Aorta (tissue), 5 donors: ENCODE measurements at regions not wholly inside any gene's neighbourhood (a gene's known extent, or its start where the extent isn't known, plus 50 kb on each side); places are given as distances from the start of the nearest gene placed in this dataset.
"Not testable (repeated sequence)": the region's sequence is repeated elsewhere in the genome, so short reads cannot be mapped to it uniquely, and the experiment has no call there.

Experiments used
- ATAC-seq: fragments of 200-7000 bp; cut with Tn5 transposase; one replicate; pipeline ENCODE4 v1.9.1; 2022; ENCODE audit warnings: moderate library complexity; ENCODE audit not compliant: low FRiP score
- DNase-seq, 2 donors: peaks; one replicate each; pipeline ENCODE4 v3.0.0-alpha.2; 2020
- H3K27ac ChIP-seq, 2 donors: one replicate each; pipeline ENCODE4 v1.5.1; 2013; ENCODE audit warnings: low read length in 2 of 2, mild to moderate bottlenecking in 2 of 2, moderate library complexity in 2 of 2, control low read depth in 1 of 2, inconsistent platforms in 1 of 2, low read depth in 1 of 2
- H3K27me3 ChIP-seq, 2 donors: one replicate each; pipeline ENCODE4 v1.6.1; 2013; ENCODE audit warnings: control low read depth in 1 of 2, low read length in 1 of 2, mild to moderate bottlenecking in 1 of 2, moderate library complexity in 1 of 2; ENCODE audit not compliant: insufficient read depth in 2 of 2, control insufficient read depth in 1 of 2
- H3K36me3 ChIP-seq, 2 donors: one replicate each; pipeline ENCODE4 v1.6.1; 2013; ENCODE audit warnings: control low read depth in 1 of 2, low read length in 1 of 2, mild to moderate bottlenecking in 1 of 2; ENCODE audit not compliant: insufficient read depth in 2 of 2, control insufficient read depth in 1 of 2
- H3K4me1 ChIP-seq, 2 donors: one replicate each; pipeline ENCODE4 v1.6.1; 2013; ENCODE audit warnings: low read length in 2 of 2, control low read depth in 1 of 2, mild to moderate bottlenecking in 1 of 2, moderate library complexity in 1 of 2; ENCODE audit not compliant: insufficient read depth in 2 of 2, control insufficient read depth in 1 of 2
- H3K4me3 ChIP-seq, 2 donors: one replicate each; pipeline ENCODE4 v1.5.1; 2013; ENCODE audit warnings: low read length in 2 of 2, control low read depth in 1 of 2, mild to moderate bottlenecking in 1 of 2
- H3K9me3 ChIP-seq: one replicate; pipeline ENCODE4 v1.6.1; 2013; ENCODE audit warnings: mild to moderate bottlenecking, low read length; ENCODE audit not compliant: control insufficient read depth
- WGBS, 2 donors: extraction: QIAGEN DNeasy Blood & Tissue Kit; methylation state at CpG; one replicate each; pipeline ENCODE4 v1.1.7; 2013; 5-methylcytosine and 5-hydroxymethylcytosine counted together
- intact Hi-C, 2 donors: fragments of 100-400 bp; cut with DNase I; formaldehyde crosslinking; loops; one replicate each; pipeline versions ENCODE4 v1.14.2 to v1.15.0; 2022
- donor health status: healthy with polysubstance abuse.
- donor health status: Bipolar disorder and iron deficiency.
- donor health status: DM: no; HTN: no; CAD: no.
- donor health status: DM: no; HTN: no; CAD: no.
- donor health status: DM: yes; HTN: yes; CAD: no.

GRCh38 chr2:66164470-66164869 lies 270.5 kb upstream of the MEIS1 start:
- Histone ChIP-seq H3K27ac (no peak overlapping the region), H3K27me3 (no peaks in the 10 kb centered on the region), H3K9me3 (no peaks in the 10 kb centered on the region), H3K4me3 (no peak overlapping the region), H3K36me3 (no peaks in the 10 kb centered on the region), H3K4me1 (no peaks in the 10 kb centered on the region)
- intact Hi-C loops: no loop called here
- 86 to 87% methylated on average over 4 of the region's 4 CpGs for WGBS, 2 donors
- DNase-seq (no peak), ATAC-seq (no peak)

- no peaks in the 10 kb centered on the region for H3K27me3 ChIP-seq
- ATAC-seq: no peak
- no peak for DNase-seq
- no peaks in the 10 kb centered on the region for H3K36me3 ChIP-seq
- intact Hi-C loops: no loop called here
- H3K4me3 ChIP-seq: no peak overlapping the region
- 35 to 38% methylated on average over 1 of the region's 1 CpG for WGBS, 2 donors
- no peak overlapping the region for H3K27ac ChIP-seq
- H3K9me3 ChIP-seq: peaks cover 2% of the 10 kb centered on the region
- H3K4me1 ChIP-seq: no peaks in the 10 kb centered on the region
These were observed 278.8 kb upstream of the MEIS1 start for GRCh38 chr2:66156171-66156570.

- H3K27me3 ChIP-seq: no peaks in the 10 kb centered on the region
- intact Hi-C loops: no loop called here
- DNase-seq: no peak
- H3K4me3 ChIP-seq: no peak overlapping the region
- peaks cover 2% of the 10 kb centered on the region for H3K9me3 ChIP-seq
- no peak overlapping the region for H3K27ac ChIP-seq
- no peak for ATAC-seq
- H3K4me1 ChIP-seq: no peaks in the 10 kb centered on the region
- 61 to 83% methylated on average over 1 of the region's 1 CpG for WGBS, 2 donors
- no peaks in the 10 kb centered on the region for H3K36me3 ChIP-seq
These were observed 281.0 kb upstream of the MEIS1 start for GRCh38 chr2:66153941-66154340.

GRCh38 chr2:66145490-66145889 lies 289.4 kb upstream of the MEIS1 start:
- intact Hi-C loops: no loop called here
- Histone ChIP-seq H3K27me3 (no peaks in the 10 kb centered on the region), H3K9me3 (no peaks in the 10 kb centered on the region), H3K36me3 (no peaks in the 10 kb centered on the region), H3K27ac (no peak overlapping the region), H3K4me3 (no peak overlapping the region), H3K4me1 (no peaks in the 10 kb centered on the region)
- ATAC-seq (no peak), DNase-seq (no peak)
- WGBS, 2 donors: 63 to 66% methylated on average over 2 of the region's 2 CpGs

- 88 to 90% methylated on average over 7 of the region's 7 CpGs for WGBS, 2 donors
- H3K36me3 ChIP-seq, H3K27me3 ChIP-seq, intact Hi-C loops, H3K4me3 ChIP-seq, H3K9me3 ChIP-seq, H3K27ac ChIP-seq, ATAC-seq, H3K4me1 ChIP-seq, DNase-seq: not testable (repeated sequence)
These were observed 290.6 kb upstream of the MEIS1 start for GRCh38 chr2:66144324-66144723.

GRCh38 chr2:66137606-66138130 lies 297.3 kb upstream of the MEIS1 start:
- Histone ChIP-seq H3K9me3 (peaks cover 1% of the 10 kb centered on the region), H3K27me3 (no peaks in the 10 kb centered on the region), H3K4me3 (no peak overlapping the region), H3K36me3 (no peaks in the 10 kb centered on the region), H3K4me1 (no peaks in the 10 kb centered on the region), H3K27ac (no peak overlapping the region)
- WGBS, 2 donors: 16 to 24% methylated on average over 5 of the region's 5 CpGs
- no peak for ATAC-seq
- DNase-seq: no peak
- intact Hi-C loops: no loop called here

- 47 to 51% methylated on average over 4 of the region's 4 CpGs for WGBS, 2 donors
- intact Hi-C loops: no loop called here
- H3K4me1 ChIP-seq: no peaks in the 10 kb centered on the region
- H3K4me3 ChIP-seq: no peak overlapping the region
- ATAC-seq (no peak), DNase-seq (no peak)
- H3K9me3 ChIP-seq: peaks cover 1% of the 10 kb centered on the region
- H3K27me3 ChIP-seq: no peaks in the 10 kb centered on the region
- H3K36me3 ChIP-seq: no peaks in the 10 kb centered on the region
- H3K27ac ChIP-seq: no peak overlapping the region
These were observed 300.7 kb upstream of the MEIS1 start for GRCh38 chr2:66134138-66134701.

- no peak for DNase-seq
- WGBS, 2 donors: 90 to 93% methylated on average over 6 of the region's 6 CpGs
- no peak overlapping the region for H3K27ac ChIP-seq
These were observed 307.3 kb upstream of the MEIS1 start for GRCh38 chr2:66127656-66128055.

DNA sequence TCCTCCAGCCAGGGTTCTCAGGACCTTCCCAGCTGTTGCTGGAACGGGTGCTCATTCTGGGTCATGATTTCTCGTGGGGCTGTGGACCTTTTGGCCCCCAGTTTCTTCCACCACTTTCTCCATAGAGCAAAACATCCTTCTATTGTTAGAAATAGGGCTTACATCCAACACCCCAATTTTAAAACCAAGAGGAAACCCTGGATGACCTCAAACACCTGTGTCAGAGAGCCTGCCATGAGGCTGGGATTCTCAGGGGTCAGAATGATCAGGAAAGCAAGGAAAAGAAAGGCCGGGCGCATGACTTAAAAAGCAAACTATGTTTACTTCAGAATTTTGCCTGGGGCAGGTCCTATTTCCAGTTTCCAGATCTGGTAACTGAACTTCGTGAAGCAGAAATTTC lies 307.9 kb upstream of the MEIS1 start:
- Histone ChIP-seq H3K36me3 (no peaks in the 10 kb centered on the region), H3K27ac (no peak overlapping the region), H3K9me3 (no peaks in the 10 kb centered on the region), H3K4me3 (no peak overlapping the region), H3K27me3 (peaks cover 0 to 2% of the 10 kb centered on the region in 2 donors), H3K4me1 (no peaks in the 10 kb centered on the region)
- ATAC-seq (no peak), DNase-seq (no peak)
- intact Hi-C loops: no loop called here
- 47 to 64% methylated on average over 5 of the region's 5 CpGs for WGBS, 2 donors

More at GRCh38 chr2:66127656-66128055, 307.3 kb upstream of the MEIS1 start:
- intact Hi-C loops: no loop called here
- no peak for ATAC-seq
- H3K36me3 ChIP-seq: no peaks in the 10 kb centered on the region
- peaks cover 0 to 2% of the 10 kb centered on the region in 2 donors for H3K27me3 ChIP-seq
- no peaks in the 10 kb centered on the region for H3K4me1 ChIP-seq
- no peaks in the 10 kb centered on the region for H3K9me3 ChIP-seq
- H3K4me3 ChIP-seq: no peak overlapping the region
